Testis (tissue), 2 donors: ENCODE measurements at regions not wholly inside any gene's neighbourhood (a gene's known extent, or its start where the extent isn't known, plus 50 kb on each side); places are given as distances from the start of the nearest gene placed in this dataset.

ENCODE experiments used
- DNase-seq: peaks from one replicate; pipeline ENCODE4 v3.0.0-alpha.2; 2019
- H3K27ac ChIP-seq, 2 donors: fragments of 200-600 bp; sonication (generic); one replicate each; pipeline ENCODE4 v1.5.1; 2019
- H3K27me3 ChIP-seq: fragments of 200-600 bp; sonication (generic); one replicate; pipeline ENCODE4 v1.5.1; 2019
- H3K36me3 ChIP-seq: fragments of 200-600 bp; sonication (generic); one replicate; pipeline ENCODE4 v1.5.1; 2017; ENCODE audit warnings: low read depth; ENCODE audit errors: missing control alignments
- H3K4me1 ChIP-seq: fragments of 200-600 bp; sonication (generic); one replicate; pipeline ENCODE4 v1.5.1; 2019
- H3K4me3 ChIP-seq, 2 donors: fragments of 200-600 bp; sonication (generic); one replicate each; pipeline ENCODE4 v1.5.1; 2017 to 2019
- H3K9me3 ChIP-seq: fragments of 200-600 bp; sonication (generic); one replicate; pipeline ENCODE4 v1.5.1; 2017
- POLR2A ChIP-seq: fragments of 450-650 bp; IDR thresholded peaks from one replicate; pipeline ENCODE4 v1.6.1; 2017; ENCODE audit warnings: antibody characterized with exemption, mild to moderate bottlenecking, moderate library complexity
- whole genome bisulfite sequencing, 2 donors: methylation state at CpG; one replicate each; pipeline ENCODE4 v1.1.5; 2018; 5-methylcytosine and 5-hydroxymethylcytosine counted together
- intact Hi-C: fragments of 100-400 bp; cut with DNase I; formaldehyde crosslinking; loops from one replicate; pipeline ENCODE4 v1.15.1; 2023; ENCODE audit warnings: low total_unique reads
- TF ChIP-seq, protein P1 (sequence below), 3 experiments: fragments of 450-650 bp in 2 of 3; fragments of 200-600 bp in 1 of 3; sonication (generic) in 1 of 3; IDR thresholded peaks; one replicate each; pipeline ENCODE4 v1.5.1; 2016 to 2019; ENCODE audit warnings: antibody characterized with exemption in 3 of 3, mild to moderate bottlenecking in 2 of 3, moderate library complexity in 1 of 3

DNA sequence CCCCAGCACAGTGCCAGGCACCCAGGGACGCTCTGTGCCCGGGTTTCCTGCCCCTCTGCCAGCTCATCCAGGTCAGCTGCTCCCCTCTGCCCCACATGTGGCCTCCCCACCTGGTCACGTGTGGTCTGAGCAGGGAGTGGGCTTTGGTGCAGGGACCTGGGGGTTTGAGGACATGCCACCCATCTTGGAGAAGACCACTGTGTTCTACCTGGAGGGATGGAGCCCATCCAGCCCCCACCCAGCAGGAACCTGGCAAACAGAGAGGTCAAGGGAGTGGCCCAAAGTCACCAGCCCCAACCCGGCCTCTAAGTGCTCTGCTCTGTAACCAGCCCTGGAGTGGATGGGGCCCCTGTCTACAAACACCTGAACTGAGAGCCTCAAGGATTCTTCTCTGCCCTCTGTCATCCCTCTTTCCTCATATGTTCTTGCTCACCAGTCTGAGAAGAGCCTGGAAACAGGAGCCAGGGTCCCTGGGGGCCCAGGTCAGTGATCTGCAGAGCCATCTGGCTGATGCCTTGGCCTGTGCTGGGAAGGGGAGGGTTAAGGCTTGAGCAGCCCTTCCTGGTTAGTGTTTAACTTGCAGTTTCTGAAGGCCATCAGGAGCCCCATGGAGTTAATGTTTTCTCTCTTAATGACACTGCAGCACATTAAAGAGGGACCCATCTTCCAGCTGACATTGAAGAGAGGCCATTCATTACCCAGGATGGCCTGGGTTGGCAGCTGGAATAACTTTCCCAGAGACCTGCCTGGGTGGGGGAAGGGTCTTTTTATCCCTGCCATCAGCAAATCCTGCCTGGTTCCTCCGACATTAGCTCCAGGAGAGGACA lies 235.4 kb downstream of the PTPRU start:
- H3K27me3 ChIP-seq = no peaks in the 10 kb centered on the region
- no peaks in the 10 kb centered on the region for H3K9me3 ChIP-seq
- 75 to 96% methylated on average over 3 to 5 of the region's 5 CpGs for WGBS, 2 donors
- no peak for TF ChIP-seq POLR2A
- TF ChIP-seq, protein P1, sequence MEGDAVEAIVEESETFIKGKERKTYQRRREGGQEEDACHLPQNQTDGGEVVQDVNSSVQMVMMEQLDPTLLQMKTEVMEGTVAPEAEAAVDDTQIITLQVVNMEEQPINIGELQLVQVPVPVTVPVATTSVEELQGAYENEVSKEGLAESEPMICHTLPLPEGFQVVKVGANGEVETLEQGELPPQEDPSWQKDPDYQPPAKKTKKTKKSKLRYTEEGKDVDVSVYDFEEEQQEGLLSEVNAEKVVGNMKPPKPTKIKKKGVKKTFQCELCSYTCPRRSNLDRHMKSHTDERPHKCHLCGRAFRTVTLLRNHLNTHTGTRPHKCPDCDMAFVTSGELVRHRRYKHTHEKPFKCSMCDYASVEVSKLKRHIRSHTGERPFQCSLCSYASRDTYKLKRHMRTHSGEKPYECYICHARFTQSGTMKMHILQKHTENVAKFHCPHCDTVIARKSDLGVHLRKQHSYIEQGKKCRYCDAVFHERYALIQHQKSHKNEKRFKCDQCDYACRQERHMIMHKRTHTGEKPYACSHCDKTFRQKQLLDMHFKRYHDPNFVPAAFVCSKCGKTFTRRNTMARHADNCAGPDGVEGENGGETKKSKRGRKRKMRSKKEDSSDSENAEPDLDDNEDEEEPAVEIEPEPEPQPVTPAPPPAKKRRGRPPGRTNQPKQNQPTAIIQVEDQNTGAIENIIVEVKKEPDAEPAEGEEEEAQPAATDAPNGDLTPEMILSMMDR (IDR thresholded peaks at IDR 0.05) = no peak
- H3K4me3 ChIP-seq = no peak overlapping the region
- H3K27ac ChIP-seq = no peak overlapping the region
- intact Hi-C loops = no loop called here
- peaks cover 13% of the 10 kb centered on the region for H3K4me1 ChIP-seq
- no peak for DNase-seq
- no peaks in the 10 kb centered on the region for H3K36me3 ChIP-seq

DNA sequence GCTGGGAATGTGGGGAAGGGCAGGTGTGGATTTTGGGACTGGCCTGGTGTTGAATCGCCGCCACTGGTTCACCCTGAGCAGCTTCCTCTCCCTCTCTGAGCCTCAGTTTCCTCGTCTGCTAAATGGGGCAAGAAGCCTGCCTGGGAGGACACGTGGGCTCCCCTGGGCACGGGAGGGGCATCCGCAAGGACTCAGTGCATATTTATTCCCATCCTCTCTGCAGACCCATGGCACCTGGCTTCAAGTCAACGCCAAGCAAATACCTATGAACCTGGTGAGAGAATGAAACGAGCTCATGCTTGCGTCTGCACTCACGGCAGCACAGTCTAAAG lies 234.4 kb downstream of the PTPRU start:
- Histone ChIP-seq H3K4me3 (no peak overlapping the region), H3K9me3 (no peaks in the 10 kb centered on the region), H3K27me3 (no peaks in the 10 kb centered on the region), H3K36me3 (no peaks in the 10 kb centered on the region), H3K27ac (no peak overlapping the region), H3K4me1 (peaks cover 13% of the 10 kb centered on the region)
- TF ChIP-seq, protein P1 (IDR thresholded peaks at IDR 0.05) = no peak
- TF ChIP-seq POLR2A = no peak
- 83 to 94% methylated on average over 5 to 10 of the region's 10 CpGs for WGBS, 2 donors
- intact Hi-C loops = no loop called here
- no peak for DNase-seq

DNA sequence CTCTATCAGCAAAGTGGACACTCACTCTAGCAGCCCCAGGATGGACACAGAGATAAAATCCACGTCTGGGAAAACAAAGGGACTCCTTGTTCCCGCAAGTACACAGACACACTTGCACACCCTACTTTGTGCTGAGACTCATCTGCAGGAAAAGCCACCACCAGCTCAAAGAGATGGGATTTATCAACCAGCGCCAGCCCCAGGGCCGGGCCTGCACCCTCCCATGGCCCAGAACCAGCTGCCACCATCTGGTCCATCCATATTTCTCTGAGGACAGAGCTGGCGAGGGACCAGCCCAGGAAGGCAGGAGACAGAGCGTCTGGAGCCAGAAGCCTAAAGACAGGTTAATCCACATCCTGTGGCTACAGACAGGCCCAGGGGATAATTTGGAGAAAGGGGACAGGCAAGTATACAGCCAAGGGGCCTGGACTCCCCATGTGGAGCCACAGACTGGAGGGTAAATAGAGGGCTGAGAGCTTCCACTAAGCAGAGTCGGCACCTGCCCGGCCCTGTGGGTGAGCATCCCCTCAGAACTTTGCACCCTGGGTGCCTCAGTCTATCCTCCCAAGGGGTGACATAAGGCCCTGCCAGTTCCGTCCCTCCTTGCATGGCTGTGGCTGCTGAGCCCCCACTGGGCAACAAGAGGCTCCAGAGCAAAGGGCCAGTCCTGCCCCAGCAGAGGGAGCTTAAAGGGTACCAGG lies 233.9 kb downstream of the PTPRU start:
- TF ChIP-seq, protein P1 (IDR thresholded peaks at IDR 0.05) = no peak
- no peak for TF ChIP-seq POLR2A
- Histone ChIP-seq H3K36me3 (no peaks in the 10 kb centered on the region), H3K9me3 (no peaks in the 10 kb centered on the region), H3K4me1 (peaks cover 13% of the 10 kb centered on the region), H3K27ac (no peak overlapping the region), H3K27me3 (no peaks in the 10 kb centered on the region), H3K4me3 (no peak overlapping the region)
- no peak for DNase-seq
- intact Hi-C loops = no loop called here
- WGBS, 2 donors = 61 to 72% methylated on average over 8 to 9 of the region's 9 CpGs

DNA sequence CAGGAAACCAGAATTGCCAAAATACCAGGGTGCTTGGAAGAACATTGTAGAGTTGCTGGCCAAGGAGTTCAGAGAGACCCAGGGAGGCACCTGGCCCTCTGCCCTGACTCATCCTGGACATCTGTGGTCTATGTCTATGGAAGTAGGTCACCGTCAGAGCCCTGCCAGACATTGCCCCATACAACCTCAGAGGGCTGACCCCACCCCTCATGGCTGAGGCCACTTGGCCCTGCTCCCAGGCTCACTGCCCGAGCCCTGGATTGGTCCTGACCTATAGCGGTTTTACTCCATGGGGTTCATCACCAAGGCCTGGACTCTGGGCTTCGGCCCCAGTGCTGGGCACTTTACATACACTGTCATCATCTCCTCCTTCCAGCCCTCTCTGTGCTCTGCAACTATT lies 233.1 kb downstream of the PTPRU start:
- TF ChIP-seq, protein P1 (IDR thresholded peaks at IDR 0.05) = no peak
- TF ChIP-seq POLR2A = no peak
- Histone ChIP-seq H3K4me3 (no peak overlapping the region), H3K4me1 (peaks cover 13% of the 10 kb centered on the region), H3K27ac (no peak overlapping the region), H3K9me3 (no peaks in the 10 kb centered on the region), H3K36me3 (no peaks in the 10 kb centered on the region), H3K27me3 (no peaks in the 10 kb centered on the region)
- DNase-seq = peak; percentile 18
- intact Hi-C loops = no loop called here
- 59 to 60% methylated on average over 4 of the region's 4 CpGs for WGBS, 2 donors
